ENCODE measurements at regions not wholly inside any gene's neighbourhood (a gene's known extent, or its start where the extent isn't known, plus 50 kb on each side); places are given as distances from the start of the nearest gene placed in this dataset.
A peak's percentile ranks its signal among the peaks of the same experiment; 100 is the strongest.
"Not testable (repeated sequence)": the region's sequence is repeated elsewhere in the genome, so short reads cannot be mapped to it uniquely, and the experiment has no call there.

GRCh38 chr14:27528328-27528727 is 930.5 kb upstream of the NOVA1 start:
- ATAC-seq = peak; percentile 93
- no peak for DNase-seq (ENCODE audit: low spot score)

DNA sequence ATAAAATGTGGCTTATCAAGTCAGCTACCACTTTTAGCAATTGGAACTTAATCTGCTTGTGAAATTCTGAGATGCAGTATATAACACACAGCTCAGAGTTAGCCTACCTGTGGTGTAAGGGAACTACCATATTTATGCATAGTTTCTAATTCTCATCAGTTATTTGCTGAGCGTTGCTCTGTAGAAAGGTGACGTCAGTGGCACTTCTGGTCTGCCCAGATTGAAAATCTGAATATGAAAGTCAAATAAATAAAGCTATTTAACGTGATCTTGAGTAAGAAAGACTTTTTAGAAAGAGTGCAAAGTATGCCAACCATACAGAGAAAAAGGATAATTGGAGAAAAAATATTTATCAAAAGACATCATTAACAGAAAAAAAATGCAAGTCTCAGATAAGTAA is 938.9 kb upstream of the NOVA1 start:
- DNase-seq (ENCODE audit: low spot score) (no peak), ATAC-seq (no peak)

GRCh38 chr14:27546111-27546510 is 948.3 kb upstream of the NOVA1 start:
- DNase-seq (ENCODE audit: low spot score) = no peak
- no peak for ATAC-seq

GRCh38 chr14:27553790-27554189 is 956.0 kb upstream of the NOVA1 start:
- ATAC-seq (no peak), DNase-seq (ENCODE audit: low spot score) (no peak)

GRCh38 chr14:27557445-27557844 is 959.6 kb upstream of the NOVA1 start:
- ATAC-seq (no peak), DNase-seq (ENCODE audit: low spot score) (no peak)

DNA sequence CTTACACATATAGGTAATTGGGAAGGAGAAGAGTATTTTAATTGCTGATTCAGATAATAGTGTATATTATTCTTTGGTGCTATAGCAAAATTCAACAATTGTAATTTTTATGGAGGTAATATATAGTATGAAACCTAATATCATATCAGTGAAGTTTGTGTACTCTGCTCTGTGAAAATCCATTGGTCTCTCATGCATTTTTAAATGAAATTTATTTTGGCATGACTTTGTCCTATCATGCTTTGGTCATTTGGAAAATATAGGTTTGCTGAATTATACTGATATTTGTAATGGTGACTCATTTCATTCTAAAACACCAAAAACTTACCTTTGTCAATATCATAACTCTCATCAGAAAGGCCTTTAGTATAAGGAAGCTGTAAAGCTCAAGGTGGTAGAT is 962.0 kb upstream of the NOVA1 start:
- DNase-seq (ENCODE audit: low spot score) = no peak
- no peak for ATAC-seq

GRCh38 chr14:27566843-27567382 is 969.1 kb upstream of the NOVA1 start:
- ATAC-seq (no peak), DNase-seq (ENCODE audit: low spot score) (no peak)

- ATAC-seq = no peak
- DNase-seq (ENCODE audit: low spot score) = no peak
Measured at GRCh38 chr14:27573018-27573417, 975.2 kb upstream of the NOVA1 start.

DNA sequence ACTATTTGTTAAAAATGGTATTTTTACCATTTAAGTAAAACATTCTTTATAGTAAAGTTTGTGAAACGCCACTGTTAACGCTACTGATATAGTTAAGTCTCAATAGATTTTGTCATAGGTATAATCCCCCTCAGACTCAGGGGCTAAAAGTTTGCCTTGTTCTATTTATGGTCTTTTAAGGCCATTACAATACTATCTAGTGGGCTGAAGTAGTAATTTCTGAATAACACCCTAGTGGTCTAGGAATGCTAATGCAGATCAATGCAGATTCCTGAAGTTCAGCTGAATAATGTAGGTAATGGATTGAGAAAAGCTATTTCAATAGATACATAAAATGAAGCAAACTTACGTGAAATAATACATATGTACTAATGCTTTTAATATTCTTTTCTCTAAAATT is 989.3 kb upstream of the NOVA1 start:
- no peak for DNase-seq (ENCODE audit: low spot score)
- no peak for ATAC-seq

DNA sequence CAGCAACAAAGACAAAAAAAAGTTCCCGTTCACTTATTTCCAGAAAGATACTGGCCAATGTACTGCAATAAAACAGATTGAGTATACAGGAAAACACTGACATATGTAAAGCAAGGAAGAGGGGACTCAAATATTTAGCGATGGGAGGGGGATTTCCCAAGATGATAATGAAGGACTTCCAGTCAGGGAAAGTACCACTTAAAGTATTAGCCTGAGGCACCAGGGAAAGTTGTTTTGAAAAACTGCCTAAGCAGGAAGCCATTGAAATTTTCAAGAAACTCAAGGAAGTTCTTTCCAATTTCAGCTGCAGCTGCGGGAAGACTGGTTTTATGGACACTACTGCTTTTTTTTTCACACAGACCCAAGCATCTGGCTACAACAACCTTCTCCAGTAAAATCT is 1007.4 kb upstream of the NOVA1 start:
- ATAC-seq = no peak
- no peak for DNase-seq (ENCODE audit: low spot score)

DNA sequence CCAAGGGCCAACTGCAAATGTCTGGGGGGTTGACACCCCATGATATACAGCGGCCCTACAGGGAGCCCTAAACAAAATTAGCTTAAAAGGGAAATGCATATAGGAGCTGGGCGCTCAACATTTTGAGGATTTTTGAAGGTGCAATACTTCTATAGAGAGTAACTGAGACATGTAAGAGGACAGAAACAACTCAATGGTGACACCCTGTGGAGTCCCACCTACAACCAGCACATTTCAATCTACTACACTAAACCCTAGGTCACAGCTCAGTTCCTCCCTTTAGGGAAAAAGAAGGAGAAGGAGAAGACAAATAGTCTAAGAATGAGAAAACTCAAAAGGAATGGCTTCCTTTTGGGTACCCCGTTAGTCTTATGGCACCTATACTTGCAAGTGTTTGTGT is 1010.5 kb upstream of the NOVA1 start:
- ATAC-seq (no peak), DNase-seq (ENCODE audit: low spot score) (no peak)

- DNase-seq (ENCODE audit: low spot score) = no peak
- ATAC-seq = no peak
Measured at GRCh38 chr14:27612121-27612520, 1014.3 kb upstream of the NOVA1 start.

- DNase-seq (ENCODE audit: low spot score) (no peak), ATAC-seq (no peak)
Measured at GRCh38 chr14:27613102-27613501, 1015.3 kb upstream of the NOVA1 start.

- ATAC-seq (no peak), DNase-seq (ENCODE audit: low spot score) (no peak)
Measured at GRCh38 chr14:27623782-27624181, 1025.9 kb upstream of the NOVA1 start.

DNA sequence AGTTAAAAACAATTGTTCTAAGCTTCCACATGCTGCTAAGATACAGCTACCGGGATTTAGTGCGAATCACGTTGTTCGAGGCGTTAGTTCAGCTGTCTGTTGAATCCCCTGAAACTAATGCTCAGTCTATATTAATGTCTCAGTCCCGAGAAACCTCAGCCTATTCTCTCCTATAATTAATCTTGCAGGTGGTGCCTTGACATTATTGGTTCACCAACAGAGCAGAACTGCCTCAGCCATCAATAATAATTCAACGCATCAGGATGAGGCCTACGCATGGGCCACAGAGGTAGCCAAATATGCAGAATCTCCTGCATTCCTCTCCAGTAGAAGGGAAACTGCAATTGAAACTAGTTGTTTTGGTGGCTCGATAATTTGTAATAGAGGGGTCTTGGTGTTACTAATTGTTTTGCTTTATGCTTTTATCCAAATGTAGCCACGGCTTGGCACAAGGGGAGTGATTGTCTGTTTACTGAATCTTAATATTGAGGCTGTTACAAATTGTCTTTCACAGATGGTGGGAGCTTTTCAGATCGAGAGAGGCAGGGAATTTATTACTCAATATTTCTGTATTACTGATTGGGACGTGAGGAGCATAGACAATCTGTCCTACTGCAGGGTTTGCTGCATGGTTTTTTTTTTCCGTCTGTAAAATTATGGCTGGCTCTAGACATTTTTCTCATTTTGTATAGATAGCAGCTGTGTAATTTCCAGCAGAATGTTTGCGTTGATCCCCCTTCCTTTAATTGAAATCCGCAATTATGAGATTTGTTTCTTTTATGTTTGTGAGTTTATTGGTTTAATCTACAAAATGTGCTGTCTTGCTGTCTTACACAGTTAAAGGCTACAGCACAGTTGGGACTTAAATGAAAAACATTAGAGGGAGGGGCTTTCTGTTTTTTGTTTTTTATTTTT is 1036.5 kb upstream of the NOVA1 start:
- DNase-seq (ENCODE audit: low spot score) (no peak), ATAC-seq (no peak)

GRCh38 chr14:27640688-27641087 is 1042.9 kb upstream of the NOVA1 start:
- not testable (repeated sequence) for ATAC-seq; DNase-seq (ENCODE audit: low spot score)

- ATAC-seq (no peak), DNase-seq (ENCODE audit: low spot score) (no peak)
Measured at GRCh38 chr14:27642251-27642866, 1044.5 kb upstream of the NOVA1 start.

GRCh38 chr14:27660683-27661082 is 1062.8 kb upstream of the NOVA1 start:
- DNase-seq (ENCODE audit: low spot score) (no peak), ATAC-seq (no peak)

DNA sequence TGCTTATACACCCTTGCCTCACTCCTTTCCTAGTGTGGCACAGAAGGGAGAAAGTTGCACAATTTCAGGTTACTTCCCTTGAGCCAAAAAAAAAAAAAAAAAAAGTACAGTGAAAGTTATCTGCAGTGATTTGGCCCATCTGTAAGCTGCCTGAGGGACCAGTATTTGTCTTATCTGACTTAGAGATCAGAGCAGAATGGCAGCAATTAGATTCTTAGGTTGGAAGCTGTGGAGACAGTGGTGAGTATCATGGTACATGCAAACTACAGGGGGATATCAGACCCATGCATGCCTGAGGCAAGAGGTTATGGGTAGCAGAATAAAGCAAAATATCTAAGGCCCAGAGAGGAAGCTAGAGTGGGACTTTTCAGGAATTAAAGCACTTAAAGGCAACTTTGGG is 1070.7 kb upstream of the NOVA1 start:
- DNase-seq (ENCODE audit: low spot score) (no peak), ATAC-seq (no peak)

GRCh38 chr14:27672047-27672446 is 1074.2 kb upstream of the NOVA1 start:
- ATAC-seq (no peak), DNase-seq (ENCODE audit: low spot score) (no peak)

- not testable (repeated sequence) for DNase-seq (ENCODE audit: low spot score); ATAC-seq
Measured at GRCh38 chr14:27672811-27673737, 1075.2 kb upstream of the NOVA1 start.

Data from left lobe of liver (tissue), 2 donors.